ENCODE measurements at regions not wholly inside any gene's neighbourhood (a gene's known extent, or its start where the extent isn't known, plus 50 kb on each side); places are given as distances from the start of the nearest gene placed in this dataset.

GRCh38 chr4:124143632-124144031 lies 568.9 kb downstream of the ANKRD50 start:
- TF ChIP-seq, protein P1, sequence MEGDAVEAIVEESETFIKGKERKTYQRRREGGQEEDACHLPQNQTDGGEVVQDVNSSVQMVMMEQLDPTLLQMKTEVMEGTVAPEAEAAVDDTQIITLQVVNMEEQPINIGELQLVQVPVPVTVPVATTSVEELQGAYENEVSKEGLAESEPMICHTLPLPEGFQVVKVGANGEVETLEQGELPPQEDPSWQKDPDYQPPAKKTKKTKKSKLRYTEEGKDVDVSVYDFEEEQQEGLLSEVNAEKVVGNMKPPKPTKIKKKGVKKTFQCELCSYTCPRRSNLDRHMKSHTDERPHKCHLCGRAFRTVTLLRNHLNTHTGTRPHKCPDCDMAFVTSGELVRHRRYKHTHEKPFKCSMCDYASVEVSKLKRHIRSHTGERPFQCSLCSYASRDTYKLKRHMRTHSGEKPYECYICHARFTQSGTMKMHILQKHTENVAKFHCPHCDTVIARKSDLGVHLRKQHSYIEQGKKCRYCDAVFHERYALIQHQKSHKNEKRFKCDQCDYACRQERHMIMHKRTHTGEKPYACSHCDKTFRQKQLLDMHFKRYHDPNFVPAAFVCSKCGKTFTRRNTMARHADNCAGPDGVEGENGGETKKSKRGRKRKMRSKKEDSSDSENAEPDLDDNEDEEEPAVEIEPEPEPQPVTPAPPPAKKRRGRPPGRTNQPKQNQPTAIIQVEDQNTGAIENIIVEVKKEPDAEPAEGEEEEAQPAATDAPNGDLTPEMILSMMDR (IDR thresholded peaks at IDR 0.05), result no peak
- TF ChIP-seq POLR2A (IDR thresholded peaks at IDR 0.05), result no peak
